C4-2B (cell line): ENCODE measurements at regions not wholly inside any gene's neighbourhood (a gene's known extent, or its start where the extent isn't known, plus 50 kb on each side); places are given as distances from the start of the nearest gene placed in this dataset.

Experiments
- H3K27ac ChIP-seq: fragments of 450-650 bp; 2 replicates; pipeline ENCODE4 v1.5.1; 2017
- CTCF ChIP-seq: fragments of 450-650 bp; conservative IDR thresholded peaks from 2 replicates; pipeline ENCODE4 v1.5.1; 2017; ENCODE audit warnings: mild to moderate bottlenecking
- ZFX ChIP-seq: fragments of 450-650 bp; IDR thresholded peaks from 2 replicates; pipeline ENCODE4 v1.6.1; 2017

GRCh38 chr18:77679869-77680268 lies 430.2 kb downstream of the GALR1 start:
- no peak overlapping the region for H3K27ac ChIP-seq
- TF ChIP-seq ZFX (no peak), CTCF (no peak)

- TF ChIP-seq CTCF, result no peak
- TF ChIP-seq ZFX, result no peak
Measured at GRCh38 chr18:77700051-77700450, 450.4 kb downstream of the GALR1 start.

GRCh38 chr18:77701977-77702376 lies 452.3 kb downstream of the GALR1 start:
- TF ChIP-seq ZFX, result no peak
- TF ChIP-seq CTCF, result no peak
- no peak overlapping the region for H3K27ac ChIP-seq

More at GRCh38 chr18:77700051-77700450, 450.4 kb downstream of the GALR1 start:
- no peak overlapping the region for H3K27ac ChIP-seq

GRCh38 chr18:77702686-77703085 lies 453.0 kb downstream of the GALR1 start:
- H3K27ac ChIP-seq, result no peak overlapping the region
- peak; percentile 67 for TF ChIP-seq CTCF
- TF ChIP-seq ZFX, result no peak

GRCh38 chr18:77705301-77705700 lies 455.7 kb downstream of the GALR1 start:
- TF ChIP-seq CTCF (no peak), ZFX (no peak)
- H3K27ac ChIP-seq, result no peak overlapping the region

GRCh38 chr18:77708826-77709506 lies 459.3 kb downstream of the GALR1 start:
- H3K27ac ChIP-seq, result no peak overlapping the region
- TF ChIP-seq ZFX (no peak), CTCF (no peak)

GRCh38 chr18:77711096-77711495 lies 461.4 kb downstream of the GALR1 start:
- no peak overlapping the region for H3K27ac ChIP-seq
- TF ChIP-seq CTCF (peak; percentile 65), ZFX (no peak)
